CD4-positive, alpha-beta T cell treated with Interleukin-4 for 4 hours (primary cell): ENCODE measurements at regions not wholly inside any gene's neighbourhood (a gene's known extent, or its start where the extent isn't known, plus 50 kb on each side); places are given as distances from the start of the nearest gene placed in this dataset.

ENCODE experiments used
- DNase-seq: peaks from one replicate; pipeline ENCODE4 v3.0.0-alpha.2; 2020

DNA sequence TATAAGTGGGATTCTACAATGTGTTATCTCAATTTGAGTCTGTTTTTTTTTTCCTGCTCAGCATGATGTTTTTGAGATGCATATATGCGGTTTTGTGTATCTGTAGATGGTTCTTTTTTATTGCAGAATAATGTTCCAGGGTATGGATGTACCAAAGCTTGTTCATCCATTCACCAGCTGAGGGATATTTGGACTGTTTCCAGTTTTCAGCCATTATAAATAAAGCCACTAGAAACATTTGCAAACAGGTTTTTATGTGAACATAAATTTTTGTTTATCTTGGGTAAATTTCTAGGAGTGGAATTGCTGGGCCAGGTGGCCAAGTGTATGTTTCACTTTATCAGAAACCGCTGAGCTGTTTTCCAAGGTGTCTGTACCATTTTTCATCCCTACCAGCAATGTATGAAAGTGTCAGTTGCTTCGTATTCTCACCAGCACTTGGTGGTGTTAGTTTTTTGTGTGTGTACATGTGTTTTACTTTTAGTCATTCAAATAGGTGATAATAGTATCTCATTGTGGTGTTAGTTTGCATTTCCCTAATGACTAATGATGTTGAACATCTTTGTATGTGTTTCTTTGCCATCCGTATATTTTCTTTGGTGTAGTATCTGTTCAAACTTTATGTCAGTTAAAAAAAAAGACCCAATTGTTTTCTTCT lies 124.2 kb downstream of the CEBPB start:
- DNase-seq, result no peak

- DNase-seq, result no peak
Measured at GRCh38 chr20:50315586-50316551, 125.2 kb downstream of the CEBPB start.

DNA sequence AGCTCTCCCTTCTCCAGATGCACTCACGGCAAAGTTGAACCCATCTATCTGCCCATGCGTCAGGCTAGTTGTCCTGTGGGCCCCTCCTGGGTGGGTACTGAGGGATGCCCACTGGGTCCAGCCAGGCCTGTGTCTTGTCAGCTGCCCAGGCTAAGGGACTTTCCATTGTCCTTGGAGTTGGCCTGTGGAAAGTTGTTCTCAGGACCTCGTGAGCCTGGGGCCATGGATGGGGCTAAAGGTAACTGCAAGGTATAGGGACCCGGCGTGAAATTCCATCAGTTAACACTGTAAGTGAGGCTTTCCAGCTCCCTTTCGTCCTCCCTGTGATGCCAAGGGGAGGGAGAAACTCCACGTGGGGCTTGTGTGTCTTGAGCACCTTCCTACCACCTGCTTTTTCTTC lies 126.5 kb downstream of the CEBPB start:
- no peak for DNase-seq

DNA sequence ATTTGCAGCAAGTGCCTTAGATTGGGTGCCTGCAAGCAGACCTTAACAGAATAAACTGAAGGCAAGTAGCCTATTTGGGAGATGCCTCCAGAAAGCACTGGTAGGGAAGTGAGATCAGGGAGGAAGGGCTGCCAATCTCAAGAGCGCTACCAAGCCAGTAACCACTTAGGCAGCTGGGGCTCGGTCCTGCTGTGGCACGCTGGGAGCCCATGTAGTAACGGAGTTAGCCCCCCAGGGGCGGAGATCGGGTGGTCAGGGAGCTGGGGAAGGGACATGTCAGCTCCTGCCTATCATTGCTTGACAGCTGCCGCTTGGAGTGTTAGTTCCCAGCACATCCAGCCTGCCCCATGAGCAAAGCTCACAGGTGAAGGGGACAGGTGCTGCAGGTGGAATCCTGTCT lies 127.0 kb downstream of the CEBPB start:
- DNase-seq, result no peak

- DNase-seq, result no peak
Measured at GRCh38 chr20:50318710-50319109, 128.1 kb downstream of the CEBPB start.

- no peak for DNase-seq
Measured at GRCh38 chr20:50320005-50320900, 129.6 kb downstream of the CEBPB start.

- DNase-seq, result no peak
Measured at GRCh38 chr20:50320901-50321796, 130.5 kb downstream of the CEBPB start.

GRCh38 chr20:50321797-50322480 lies 131.3 kb downstream of the CEBPB start:
- no peak for DNase-seq

DNA sequence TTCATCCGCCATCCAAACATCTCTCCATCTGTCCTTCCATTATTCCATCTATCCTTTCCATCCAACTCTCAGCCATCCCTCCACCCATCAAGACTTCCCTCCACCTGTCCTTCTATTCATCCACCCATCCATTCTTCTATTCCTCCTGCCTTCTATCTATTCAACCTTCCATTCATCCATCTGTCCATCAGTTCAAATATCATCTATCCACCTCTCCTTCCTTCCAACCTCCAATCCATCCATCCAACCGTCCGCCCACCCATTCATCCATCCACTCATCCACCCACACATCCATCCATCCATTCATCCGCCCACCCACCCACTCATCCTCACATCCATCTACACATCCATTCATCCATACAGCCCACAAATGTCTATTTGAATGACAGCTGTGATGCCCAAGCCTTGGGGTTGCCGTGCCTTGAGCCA lies 132.1 kb downstream of the CEBPB start:
- DNase-seq, result no peak

DNA sequence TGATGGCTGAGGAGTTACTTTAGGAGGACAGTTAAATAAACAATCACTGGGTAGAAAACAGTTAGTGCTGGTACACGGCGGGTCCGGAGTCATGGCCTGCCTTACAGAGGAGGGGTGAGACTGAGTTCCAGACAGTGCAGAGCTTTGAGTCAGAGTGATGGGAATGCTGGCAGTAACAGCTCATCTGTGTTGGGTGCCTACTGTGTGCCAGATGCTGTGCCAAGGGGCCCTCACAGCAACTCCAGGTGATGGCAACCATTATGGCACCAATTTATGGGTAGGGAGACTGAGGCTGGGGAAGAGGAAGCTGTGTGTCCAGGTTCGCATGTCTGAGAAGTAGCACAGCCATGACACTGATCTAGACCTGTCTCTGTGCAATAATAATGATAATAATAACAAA lies 132.6 kb downstream of the CEBPB start:
- no peak for DNase-seq

DNA sequence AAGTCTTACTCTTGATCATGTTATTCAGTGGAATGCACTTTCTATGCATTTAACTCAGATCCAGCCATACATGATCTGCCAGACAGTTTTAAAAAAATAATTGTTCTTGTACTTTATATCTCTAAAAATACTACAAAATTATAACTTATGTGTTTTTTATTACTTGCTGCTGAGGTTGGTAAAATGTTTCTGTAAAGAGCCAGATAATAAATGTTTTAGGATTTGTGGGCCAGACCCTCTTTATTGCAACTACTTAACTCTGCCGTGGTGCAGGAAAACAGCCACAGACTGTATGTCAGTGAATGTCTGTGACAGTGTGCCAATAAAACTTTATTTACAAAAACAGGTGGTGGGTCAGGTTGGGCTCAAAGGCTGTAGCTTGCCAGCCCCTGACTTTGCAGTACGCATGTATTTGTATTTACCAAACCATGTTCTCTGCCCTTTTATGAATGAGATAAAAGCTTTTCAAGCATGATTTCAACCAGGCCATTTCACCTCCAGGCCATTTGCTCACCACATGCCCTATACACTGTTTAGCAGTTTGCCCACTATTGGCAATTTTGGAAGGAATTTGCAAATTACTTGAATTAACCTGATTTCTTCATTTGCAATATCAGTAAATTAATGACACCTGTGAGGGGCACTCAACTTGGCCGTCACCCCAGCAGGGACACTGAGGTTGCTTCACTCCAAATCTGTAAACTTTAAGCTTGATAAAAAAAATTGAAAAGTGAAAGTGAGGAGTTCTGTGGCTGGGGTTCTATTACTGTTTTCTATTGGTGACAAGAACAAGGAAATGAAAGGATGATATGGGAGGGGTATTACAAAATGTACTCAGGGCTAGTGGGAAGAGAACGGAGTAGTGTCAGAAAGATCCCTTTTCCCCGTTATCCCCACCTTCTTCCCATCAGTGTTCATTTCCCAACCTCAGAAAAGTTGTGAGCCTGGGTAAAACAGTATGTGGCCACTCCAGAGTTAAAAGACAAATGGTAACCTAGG lies 133.4 kb downstream of the CEBPB start:
- DNase-seq, result no peak

DNA sequence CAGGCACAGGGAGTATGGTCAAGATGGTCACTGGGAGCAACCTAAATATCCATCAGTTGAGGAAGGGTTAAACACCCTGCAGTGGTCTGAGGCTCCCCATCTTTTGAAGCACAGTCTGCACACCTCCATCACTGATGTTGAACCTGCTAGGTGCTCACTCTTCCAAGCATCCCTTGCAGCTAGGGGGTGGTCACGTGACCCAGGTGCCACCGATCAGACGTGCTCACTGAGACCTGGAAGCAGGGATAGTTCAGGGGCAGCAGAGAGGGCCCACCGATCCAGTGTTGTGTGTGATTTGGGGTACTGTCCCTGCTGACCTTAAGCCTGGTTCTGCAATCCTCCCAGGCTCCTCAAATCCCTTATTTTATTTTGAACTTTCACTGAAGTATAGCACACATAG lies 134.6 kb downstream of the CEBPB start:
- DNase-seq, result no peak

- no peak for DNase-seq
Measured at GRCh38 chr20:50325651-50326050, 135.0 kb downstream of the CEBPB start.

- no peak for DNase-seq
Measured at GRCh38 chr20:50327666-50328065, 137.0 kb downstream of the CEBPB start.

- no peak for DNase-seq
Measured at GRCh38 chr20:50328222-50328979, 137.8 kb downstream of the CEBPB start.

GRCh38 chr20:50328996-50329898 lies 138.6 kb downstream of the CEBPB start:
- DNase-seq, result no peak

- DNase-seq, result no peak
Measured at GRCh38 chr20:50329981-50330503, 139.4 kb downstream of the CEBPB start.
